HG03280 (cell line): ENCODE measurements at regions not wholly inside any gene's neighbourhood (a gene's known extent, or its start where the extent isn't known, plus 50 kb on each side); places are given as distances from the start of the nearest gene placed in this dataset.
"Not testable (repeated sequence)": the region's sequence is repeated elsewhere in the genome, so short reads cannot be mapped to it uniquely, and the experiment has no call there.

ENCODE experiments used
- ATAC-seq: cut with Tn5 transposase; IDR thresholded peaks from one replicate; pipeline ENCODE4 v1.9.1; 2021; ENCODE audit warnings: mild to moderate bottlenecking, moderate library complexity; ENCODE audit not compliant: unreplicated experiment

DNA sequence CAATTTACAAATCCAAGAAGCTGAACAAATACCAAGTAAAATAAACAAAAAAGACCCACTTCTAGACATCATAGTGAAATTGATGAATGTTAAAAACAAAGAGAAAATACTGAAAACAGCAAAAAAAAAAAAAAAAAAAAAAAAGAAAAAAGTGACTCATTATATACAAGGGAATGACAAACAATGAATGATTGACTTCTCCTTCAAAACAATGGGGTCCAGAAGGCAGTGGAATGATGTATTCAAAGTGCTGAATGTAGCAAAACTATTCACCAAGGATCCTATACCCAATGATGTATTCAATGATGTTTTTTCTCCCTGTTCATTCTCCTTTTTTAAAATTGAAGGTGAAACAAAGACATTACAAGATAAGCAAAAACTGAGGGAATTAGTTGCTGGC, 650.0 kb downstream of the UTRN start:
- ATAC-seq, result no peak

DNA sequence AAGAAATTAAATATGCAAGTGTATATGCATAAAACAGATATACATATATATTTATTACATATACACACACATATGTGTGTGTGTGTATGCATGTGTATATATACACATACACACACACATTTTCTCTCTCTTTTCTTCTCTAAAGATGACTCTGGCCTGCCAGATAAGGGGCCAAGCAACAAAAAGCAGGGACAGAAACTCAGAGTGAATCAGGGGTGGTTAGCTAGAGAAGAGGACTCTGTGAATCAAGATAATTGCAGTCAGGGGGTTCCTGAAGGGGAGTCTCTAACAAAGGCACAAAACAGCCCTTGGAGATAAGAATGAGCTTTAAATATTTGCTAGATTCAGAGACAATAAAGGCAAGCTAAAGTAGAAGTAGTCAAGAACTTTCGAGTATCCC, 650.5 kb downstream of the UTRN start:
- no peak for ATAC-seq

DNA sequence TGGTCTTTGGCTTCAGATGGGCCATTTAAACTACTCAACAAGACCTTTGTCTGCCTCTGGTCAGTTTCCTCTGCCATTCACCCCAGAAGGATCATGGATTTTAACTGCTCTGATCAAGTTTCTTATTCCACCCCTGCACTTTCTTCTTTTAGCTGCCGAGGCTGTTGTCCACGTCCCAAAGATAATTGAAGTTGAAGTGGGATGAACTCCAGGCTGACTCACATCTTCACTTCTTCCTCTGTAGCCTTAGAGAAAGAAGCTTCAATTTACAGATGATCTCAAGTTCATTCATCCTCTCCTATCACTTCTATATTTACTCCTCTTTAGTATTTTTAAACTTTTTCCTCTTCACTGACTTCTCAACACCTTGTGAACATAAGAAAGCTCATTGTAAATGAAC, 651.6 kb downstream of the UTRN start:
- no peak for ATAC-seq

DNA sequence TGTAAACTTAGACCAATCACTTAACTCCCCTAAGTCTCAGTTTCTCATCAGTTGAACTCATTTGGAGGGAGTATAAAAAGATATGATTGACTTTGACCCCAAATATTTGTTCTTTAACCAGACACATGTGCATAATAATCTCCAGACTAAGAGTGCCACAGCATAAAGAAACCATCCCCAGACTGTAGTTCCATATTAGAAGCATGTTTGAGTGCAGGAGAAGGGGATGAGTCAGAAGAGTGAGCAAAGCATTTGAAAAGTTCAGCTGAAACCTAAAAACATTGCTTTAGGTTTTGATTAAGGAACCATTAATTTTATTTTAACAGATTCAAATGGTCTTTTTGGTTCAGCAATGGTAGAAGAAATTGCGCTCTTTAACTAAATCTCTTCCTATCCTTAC, 654.8 kb downstream of the UTRN start:
- ATAC-seq, result no peak

DNA sequence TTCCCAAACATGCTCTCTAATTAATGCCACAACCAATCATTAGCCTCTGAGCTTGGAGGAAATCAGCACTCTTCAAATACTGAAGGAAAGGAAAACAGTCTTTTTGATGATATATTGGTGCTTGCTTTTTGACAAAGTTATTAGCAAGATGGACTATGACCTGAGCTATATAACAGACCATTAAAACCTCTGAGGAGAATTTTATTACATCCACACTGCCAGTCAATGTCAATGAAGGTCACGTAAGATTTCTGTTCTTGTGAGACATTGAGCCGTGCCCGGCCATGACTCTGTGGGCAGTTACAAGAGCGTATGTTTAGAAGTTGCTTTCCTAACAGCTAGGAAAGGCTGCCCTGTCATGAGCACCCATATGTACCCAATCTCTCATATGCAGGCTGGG, 659.0 kb downstream of the UTRN start:
- ATAC-seq, result no peak

DNA sequence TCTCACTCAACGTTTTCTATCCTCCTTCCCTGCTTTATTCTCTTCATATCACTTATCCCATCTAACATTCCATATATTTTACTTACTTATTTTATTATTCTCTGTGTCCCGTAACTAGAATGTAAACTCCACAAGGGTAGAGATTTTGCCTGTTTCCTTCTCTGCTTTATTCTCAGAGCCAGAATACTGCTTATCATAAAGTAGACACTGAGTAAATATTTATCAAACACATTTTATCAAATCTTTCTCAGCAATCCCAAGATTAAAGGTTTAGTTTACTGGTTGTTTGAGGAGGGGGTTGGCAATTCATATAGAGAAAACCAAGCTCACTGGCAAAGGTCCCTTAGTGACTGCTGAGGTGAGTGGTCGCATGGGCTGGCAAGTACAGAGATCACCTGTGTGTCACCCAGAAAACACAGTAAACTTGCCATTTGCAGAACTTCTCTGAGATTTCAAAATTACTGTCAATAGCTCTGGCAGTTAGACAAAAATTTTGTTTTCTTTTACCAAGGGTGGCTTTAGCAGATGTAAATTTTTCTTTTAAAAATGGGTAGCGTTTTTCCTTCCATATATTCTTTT, 662.4 kb downstream of the UTRN start:
- ATAC-seq, result no peak

DNA sequence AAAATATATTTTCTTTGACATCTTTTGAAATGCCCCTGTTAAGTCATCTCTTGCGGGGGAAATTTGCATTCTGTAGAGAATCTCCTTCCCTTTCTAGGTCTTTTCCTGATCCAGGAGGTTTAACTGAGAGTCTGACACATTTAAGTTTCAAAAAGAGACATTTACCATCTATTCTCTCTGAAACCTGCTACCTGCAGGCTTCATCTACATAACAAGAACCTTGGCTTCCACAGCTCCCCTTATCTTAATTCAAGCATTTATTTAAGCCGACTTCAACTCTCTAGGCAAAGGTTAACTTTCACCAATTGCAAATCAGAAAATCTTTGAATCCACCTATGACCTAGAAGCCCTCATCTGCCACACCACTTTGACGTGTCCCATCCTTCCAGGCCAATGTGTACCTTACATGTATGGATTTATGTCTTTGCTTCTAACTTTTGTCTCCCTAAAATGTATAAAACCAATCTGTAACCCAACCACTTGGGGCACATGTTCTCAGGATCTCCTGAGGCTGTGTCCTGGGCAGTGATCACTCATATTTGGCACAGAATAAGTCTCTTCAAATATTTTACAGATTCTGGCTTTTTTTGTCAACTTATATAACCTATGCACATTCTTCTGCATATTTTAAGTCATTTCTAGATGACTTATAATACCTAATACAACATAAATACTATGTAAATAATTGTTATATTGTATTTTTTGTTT, 666.7 kb downstream of the UTRN start:
- ATAC-seq, result no peak

DNA sequence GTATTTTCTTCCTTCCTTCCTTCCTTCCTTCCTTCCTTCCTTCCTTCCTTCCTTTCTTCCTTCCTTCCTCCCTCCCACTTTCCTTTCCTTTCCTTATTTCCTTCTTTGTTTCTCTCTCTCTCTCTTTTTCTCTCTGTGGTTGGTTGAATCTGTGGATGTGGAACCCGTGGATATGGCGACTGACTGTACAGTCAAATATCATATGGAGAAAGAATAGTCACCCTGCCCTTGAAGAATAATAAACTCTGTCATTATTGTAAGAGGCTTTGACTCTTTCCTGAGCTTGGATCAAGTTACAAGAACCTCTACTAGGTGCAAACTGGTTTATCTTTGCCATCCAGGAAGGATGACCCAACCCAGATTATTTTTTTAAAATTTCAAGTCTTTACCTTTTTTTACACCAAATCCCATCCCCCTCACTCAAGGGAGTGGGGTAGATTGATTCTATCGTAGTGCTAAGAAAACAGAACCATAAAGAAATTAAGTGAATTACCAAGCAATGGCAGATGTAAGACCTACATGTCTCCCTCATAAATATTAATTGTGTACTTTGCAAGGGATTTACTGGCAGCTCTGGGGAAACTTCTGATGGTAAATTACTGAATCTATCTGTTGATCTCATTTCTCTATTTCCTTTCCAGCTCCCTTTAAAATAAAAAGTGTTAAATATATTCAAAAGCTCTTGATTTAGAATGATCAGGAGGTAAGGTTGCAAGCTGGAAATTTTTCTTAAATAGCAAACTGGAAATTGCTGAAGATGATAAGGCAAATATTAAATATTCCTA, 667.5 kb downstream of the UTRN start:
- no peak for ATAC-seq

DNA sequence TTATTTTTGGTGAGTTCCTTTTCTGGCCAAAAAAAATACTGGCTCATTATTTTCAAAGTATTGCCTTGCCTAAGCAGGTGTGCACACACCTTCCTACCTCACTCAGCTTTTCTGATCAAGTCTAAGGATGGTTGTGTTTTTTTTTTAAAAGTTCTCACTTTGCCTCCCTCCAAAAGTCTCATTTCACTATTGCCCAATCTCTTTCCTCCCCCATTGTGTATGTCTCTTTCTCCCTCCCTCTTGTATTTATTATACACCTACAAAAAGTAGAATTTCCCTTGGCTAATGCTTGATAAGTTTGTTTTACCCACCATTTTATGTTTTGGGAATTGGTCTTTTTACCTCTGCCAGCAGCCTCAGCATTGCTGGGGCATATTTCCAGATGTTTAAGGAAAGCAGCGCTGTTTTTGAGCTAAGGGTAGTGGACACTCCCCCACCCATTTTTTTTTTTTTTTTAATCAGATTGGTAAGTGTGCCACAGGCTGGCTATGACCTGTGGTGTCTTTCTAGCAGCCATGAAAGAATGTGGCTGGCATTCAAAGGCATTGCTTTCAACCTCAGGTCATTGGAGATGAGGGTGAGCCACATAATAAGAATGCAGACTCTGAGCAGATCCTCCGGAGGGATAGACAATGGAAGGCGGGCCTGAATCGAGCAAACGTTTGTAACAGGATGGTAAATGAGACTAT, 668.6 kb downstream of the UTRN start:
- ATAC-seq, result no peak

DNA sequence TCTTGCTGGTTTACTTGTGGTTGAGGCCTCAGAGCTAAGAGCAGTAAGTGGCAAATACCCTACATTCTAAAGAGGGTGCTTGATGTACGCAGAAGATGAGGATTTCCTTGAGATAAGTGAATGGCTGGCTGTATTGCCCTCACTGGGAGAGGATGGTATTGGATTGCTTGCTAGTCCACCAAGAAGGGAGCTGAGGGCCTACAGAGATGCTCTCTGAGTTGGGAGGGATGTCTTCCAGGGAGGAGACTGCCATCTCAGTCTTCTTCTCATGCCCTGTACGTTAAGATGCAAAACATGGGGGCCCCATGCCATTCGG, 669.1 kb downstream of the UTRN start:
- ATAC-seq, result no peak

DNA sequence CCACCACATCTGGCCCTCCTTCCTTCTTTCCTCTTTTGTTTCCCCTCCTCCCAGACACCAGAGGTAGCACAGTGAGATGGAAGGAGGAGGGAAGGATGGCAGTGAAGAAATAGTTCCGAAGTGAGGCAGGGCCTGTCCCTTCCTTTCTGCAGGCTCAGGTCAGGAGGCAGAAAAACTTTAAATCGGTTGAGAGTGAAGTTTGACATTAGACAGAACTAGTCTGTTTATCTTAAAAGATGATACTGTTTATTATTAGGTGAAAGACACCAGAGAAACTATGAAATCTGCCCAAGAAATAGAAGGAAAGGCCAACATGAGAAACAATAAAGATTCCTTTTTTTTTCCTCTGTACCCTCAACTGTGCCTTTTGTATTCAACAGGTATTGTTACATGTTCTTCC, 670.3 kb downstream of the UTRN start:
- no peak for ATAC-seq

DNA sequence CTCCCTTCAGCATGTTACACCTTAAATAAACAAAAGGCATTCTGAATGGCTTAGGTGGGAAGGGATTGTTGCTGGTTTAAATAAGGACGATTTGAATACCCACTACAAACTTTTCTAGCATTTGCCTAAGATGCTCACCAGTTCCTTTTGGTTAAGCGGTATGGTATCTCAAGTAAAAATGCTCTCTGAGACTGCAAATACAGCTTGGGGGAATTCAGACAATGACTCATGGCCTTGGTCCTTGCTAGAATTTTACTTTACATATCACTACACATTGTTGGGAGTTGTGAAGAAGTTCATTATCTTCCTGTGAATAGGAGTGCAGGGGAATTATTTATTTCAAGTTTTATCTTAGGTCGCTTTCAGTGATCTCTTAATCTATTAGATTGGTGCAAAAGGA, 670.7 kb downstream of the UTRN start:
- no peak for ATAC-seq

DNA sequence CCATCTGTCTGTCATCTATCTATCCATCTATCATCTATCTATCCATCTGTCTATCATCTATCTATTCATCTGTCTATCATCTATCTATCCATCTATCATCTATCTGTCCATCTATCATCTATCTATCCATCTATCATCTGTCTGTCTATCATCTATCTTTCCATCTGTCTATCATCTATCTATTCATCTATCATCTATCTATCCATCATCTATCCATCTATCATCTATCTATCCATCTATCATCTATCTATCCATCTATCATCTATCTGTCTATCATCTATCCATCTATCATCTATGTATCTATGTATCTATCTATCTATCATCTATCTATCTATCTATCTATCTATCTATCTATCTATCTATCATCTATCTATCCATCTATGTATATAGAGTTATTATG, 671.6 kb downstream of the UTRN start:
- not testable (repeated sequence) for ATAC-seq

DNA sequence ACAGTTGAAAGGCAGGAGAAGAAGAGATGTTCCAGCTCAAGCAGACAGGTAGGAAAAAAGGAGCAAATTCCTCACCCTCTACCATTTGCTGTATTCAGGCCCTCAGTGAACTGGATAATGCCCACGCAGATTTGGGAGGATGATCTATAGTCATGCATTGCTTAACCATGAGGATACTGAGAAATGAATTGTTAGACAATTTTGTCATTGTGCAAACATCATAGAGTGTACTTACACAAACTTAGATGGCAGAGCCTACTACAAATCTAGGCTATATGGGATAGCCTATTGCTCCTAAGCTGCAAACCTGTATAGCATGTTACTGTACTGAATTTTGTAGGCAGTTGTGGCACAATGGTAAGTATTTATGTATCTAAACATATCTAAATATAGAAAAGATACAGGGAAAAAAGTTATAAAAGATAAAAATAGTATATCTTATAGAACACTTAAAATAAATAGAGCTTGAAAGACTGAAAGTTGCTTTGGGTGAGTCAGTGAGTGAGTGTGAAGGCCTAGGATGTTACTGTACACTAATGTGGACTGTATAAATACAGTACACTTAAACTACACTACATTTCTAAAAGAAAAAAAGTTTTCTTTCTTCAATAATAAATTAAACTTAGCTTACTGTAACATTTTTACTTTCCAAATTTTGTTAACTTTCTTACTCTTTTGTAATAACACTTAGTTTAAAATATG, 672.3 kb downstream of the UTRN start:
- ATAC-seq, result no peak

DNA sequence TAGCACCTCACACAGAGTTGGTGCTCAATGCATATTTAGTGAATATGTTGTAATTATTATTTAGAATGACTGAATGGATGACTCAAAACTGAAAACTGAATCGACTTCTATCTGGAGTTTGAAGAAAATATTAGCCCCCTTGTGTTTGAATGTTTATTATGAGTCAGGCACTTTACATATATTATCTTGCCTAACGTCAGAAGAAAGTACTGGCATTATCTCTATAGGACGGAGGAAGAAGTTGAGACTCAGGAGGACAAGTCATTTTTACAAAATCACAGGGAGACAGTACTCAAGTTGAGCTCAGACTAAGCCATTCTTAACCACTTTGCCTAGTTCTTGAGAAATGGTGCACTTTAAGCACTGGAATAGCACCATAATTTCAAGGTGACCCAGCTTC, 684.0 kb downstream of the UTRN start:
- ATAC-seq, result no peak

DNA sequence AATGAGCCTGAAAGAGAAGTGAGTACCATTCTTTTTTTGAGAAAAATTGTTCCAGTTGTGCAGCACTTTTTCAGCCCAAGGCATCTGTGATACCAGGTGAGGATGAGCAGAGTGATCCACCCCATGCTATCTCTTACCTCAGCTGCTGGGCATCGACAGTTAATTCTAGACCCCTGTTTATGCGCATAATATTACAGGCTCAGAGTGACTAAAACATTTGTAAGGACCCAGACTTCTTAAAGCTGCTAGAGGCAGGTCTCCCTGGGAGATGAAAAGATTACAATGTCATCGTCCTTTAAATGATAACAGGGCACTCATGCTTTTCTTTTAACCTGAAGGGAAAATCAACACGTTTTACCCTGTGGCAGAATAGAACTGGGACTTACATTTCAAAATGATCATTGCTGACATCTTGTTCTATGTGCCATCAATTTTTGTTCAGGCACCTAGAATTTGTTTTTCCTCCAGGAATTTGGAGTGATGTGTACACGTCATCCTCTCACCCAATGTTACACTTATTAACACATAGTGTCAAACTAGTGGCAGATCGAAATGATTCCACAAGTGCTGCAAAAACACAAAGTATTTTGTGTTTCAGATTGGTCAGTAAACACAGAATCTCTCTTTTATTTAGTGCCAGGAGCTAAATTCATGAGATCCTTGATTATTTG, 684.6 kb downstream of the UTRN start:
- no peak for ATAC-seq

DNA sequence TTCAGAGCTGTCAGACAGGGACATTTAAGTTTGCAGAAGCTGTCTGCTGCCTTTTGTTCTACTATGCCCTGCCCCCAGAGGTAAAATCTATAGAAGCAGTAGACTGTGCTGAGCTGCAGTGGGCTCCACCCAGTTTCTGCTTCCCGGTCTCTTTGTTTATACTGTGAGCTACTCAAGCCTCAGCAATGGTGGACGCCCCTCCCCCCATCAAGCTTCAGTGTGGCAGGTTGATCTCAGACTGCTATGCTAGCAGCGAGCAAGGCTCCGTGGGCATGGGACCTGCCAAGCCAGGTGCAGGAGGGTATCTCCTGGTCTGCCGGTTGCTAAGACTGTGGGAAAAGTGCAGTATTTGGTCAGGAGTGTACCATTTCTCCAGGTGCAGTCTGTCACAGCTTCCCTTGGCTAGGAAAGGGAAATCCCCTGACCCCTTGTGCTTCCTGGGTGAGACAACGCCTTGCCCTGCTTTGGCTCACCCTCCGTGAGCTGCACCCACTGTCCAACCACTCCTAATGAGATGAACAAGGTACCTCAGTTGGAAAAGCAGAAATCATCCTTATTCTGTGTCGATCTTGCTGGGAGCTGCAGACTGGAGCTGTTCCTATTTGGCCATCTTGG, 692.2 kb downstream of the UTRN start:
- not testable (repeated sequence) for ATAC-seq

DNA sequence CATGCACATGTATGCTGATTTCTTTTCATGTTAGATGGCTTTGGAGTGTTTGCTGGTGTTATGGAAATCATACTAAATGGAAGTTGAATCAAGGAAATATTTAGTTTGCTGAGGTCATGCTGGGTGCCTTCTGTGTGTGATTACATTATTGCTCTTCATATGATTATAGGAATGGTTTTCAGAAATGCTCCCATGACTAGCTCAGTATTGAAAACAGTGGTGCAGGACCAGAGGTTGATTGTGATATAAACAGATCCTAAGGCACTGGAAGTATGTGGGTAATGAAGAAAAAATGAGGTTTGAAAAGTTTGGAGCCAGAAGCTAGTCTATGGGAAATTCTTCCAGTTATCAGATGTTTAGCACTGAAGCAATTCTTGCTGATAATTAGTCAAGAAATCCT, 693.1 kb downstream of the UTRN start:
- ATAC-seq, result no peak

DNA sequence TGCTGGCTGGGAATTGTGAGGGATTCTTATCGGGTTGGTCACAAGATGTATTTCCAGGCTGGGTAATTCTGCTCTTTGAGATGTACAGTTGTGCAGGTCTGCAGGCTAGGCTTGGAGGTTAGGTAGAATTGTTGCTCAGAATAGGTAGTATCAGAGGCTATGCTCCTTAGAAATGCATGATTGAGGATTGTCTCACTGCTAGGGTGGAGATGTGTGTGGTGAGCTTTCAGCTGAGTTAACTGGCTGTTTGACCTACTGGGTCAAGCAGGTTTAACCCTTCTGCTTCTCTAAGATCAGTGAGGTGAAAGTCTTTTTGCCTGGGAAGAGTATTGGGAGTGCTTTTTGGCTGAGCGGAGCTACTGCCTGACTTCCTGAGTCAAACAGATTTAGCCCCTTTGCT, 701.1 kb downstream of the UTRN start:
- no peak for ATAC-seq
